NCI-H748 (cell line): ENCODE measurements at regions not wholly inside any gene's neighbourhood (a gene's known extent, or its start where the extent isn't known, plus 50 kb on each side); places are given as distances from the start of the nearest gene placed in this dataset.

Experiments used
- DNase-seq: peaks from one replicate; lab custom pipeline; 2025; ENCODE audit not compliant: unreplicated experiment; lab: John Stamatoyannopoulos, UW

GRCh38 chr3:55297706-55298105 is 189.4 kb downstream of the WNT5A start:
- peak; percentile 76 for DNase-seq

- no peak for DNase-seq
These were observed 189.9 kb downstream of the WNT5A start for GRCh38 chr3:55297245-55297644.

GRCh38 chr3:55296791-55297190 is 190.3 kb downstream of the WNT5A start:
- DNase-seq = no peak

GRCh38 chr3:55296030-55296429 is 191.1 kb downstream of the WNT5A start:
- no peak for DNase-seq

- no peak for DNase-seq
These were observed 192.5 kb downstream of the WNT5A start for GRCh38 chr3:55294557-55294956.

- peak; percentile 23 for DNase-seq
These were observed 194.7 kb downstream of the WNT5A start for GRCh38 chr3:55292360-55292759.

- peak; percentile 28 for DNase-seq
These were observed 198.4 kb downstream of the WNT5A start for GRCh38 chr3:55288657-55289056.

- no peak for DNase-seq
These were observed 200.4 kb downstream of the WNT5A start for GRCh38 chr3:55286693-55287092.

GRCh38 chr3:55285156-55285555 is 201.9 kb downstream of the WNT5A start:
- DNase-seq = no peak

- DNase-seq = no peak
These were observed 203.6 kb downstream of the WNT5A start for GRCh38 chr3:55283441-55283925.

GRCh38 chr3:55282994-55283393 is 204.1 kb downstream of the WNT5A start:
- peak; percentile 82 for DNase-seq

GRCh38 chr3:55272031-55272645 is 215.0 kb downstream of the WNT5A start:
- no peak for DNase-seq

- DNase-seq = no peak
These were observed 215.6 kb downstream of the WNT5A start for GRCh38 chr3:55271549-55271948.

GRCh38 chr3:55270976-55271375 is 216.1 kb downstream of the WNT5A start:
- no peak for DNase-seq

- no peak for DNase-seq
These were observed 217.5 kb downstream of the WNT5A start for GRCh38 chr3:55269636-55270035.

GRCh38 chr3:55269096-55269495 is 218.0 kb downstream of the WNT5A start:
- DNase-seq = no peak

GRCh38 chr3:55267206-55267930 is 219.7 kb downstream of the WNT5A start:
- DNase-seq = no peak

- no peak for DNase-seq
These were observed 222.2 kb downstream of the WNT5A start for GRCh38 chr3:55264919-55265318.

- DNase-seq = no peak
These were observed 234.2 kb downstream of the WNT5A start for GRCh38 chr3:55252921-55253320.

GRCh38 chr3:55249156-55249555 is 237.9 kb downstream of the WNT5A start:
- peak; percentile 67 for DNase-seq

- DNase-seq = no peak
These were observed 239.4 kb downstream of the WNT5A start for GRCh38 chr3:55247666-55248065.

GRCh38 chr3:55246033-55246432 is 241.1 kb downstream of the WNT5A start:
- DNase-seq = no peak

GRCh38 chr3:55245351-55245750 is 241.8 kb downstream of the WNT5A start:
- DNase-seq = peak; percentile 45
